Neural cell (in vitro differentiated cells): ENCODE measurements at regions not wholly inside any gene's neighbourhood (a gene's known extent, or its start where the extent isn't known, plus 50 kb on each side); places are given as distances from the start of the nearest gene placed in this dataset.
A peak's percentile ranks its signal among the peaks of the same experiment; 100 is the strongest.

Source experiments
- H2AFZ ChIP-seq: fragments of 200-600, 300-800 bp; sonication (generic), shearing (Covaris generic); 2 replicates; pipeline ENCODE4 v1.6.0; 2014; ENCODE audit warnings: low read depth, mild to moderate bottlenecking, antibody characterized with exemption, low read length, moderate library complexity
- H3F3A ChIP-seq: fragments of 200-600 bp; shearing (Covaris generic); 2 replicates; pipeline ENCODE4 v1.6.1; 2016; ENCODE audit warnings: mild to moderate bottlenecking, moderate library complexity, mixed read lengths, antibody characterized with exemption, low read length; ENCODE audit not compliant: insufficient read depth, poor library complexity, severe bottlenecking
- H3K27ac ChIP-seq: fragments of 200-600, 300-800 bp; sonication (generic), shearing (Covaris generic); 2 replicates; pipeline ENCODE4 v1.5.1; 2014; ENCODE audit warnings: mild to moderate bottlenecking, low read length, moderate library complexity
- H3K27me3 ChIP-seq: fragments of 300-800, 200-600 bp; sonication (generic), shearing (Covaris generic); 2 replicates; pipeline ENCODE4 v1.6.0; 2014; ENCODE audit warnings: mild to moderate bottlenecking, low read depth, low read length, moderate library complexity; ENCODE audit not compliant: insufficient read depth
- H3K36me3 ChIP-seq: fragments of 300-800, 200-600 bp; sonication (generic), shearing (Covaris generic); 2 replicates; pipeline ENCODE4 v1.5.1; 2014; ENCODE audit warnings: mild to moderate bottlenecking, antibody characterized with exemption, low read length, moderate library complexity; ENCODE audit not compliant: insufficient read depth
- H3K4me2 ChIP-seq: fragments of 300-800, 200-600 bp; sonication (generic), shearing (Covaris generic); 2 replicates; pipeline ENCODE4 v1.6.0; 2014; ENCODE audit warnings: mild to moderate bottlenecking, low read length
- H3K4me3 ChIP-seq: fragments of 300-800, 200-600 bp; sonication (generic), shearing (Covaris generic); 2 replicates; pipeline ENCODE4 v1.5.1; 2014; ENCODE audit warnings: mild to moderate bottlenecking, low read length, moderate library complexity
- H3K79me2 ChIP-seq: fragments of 200-600 bp; shearing (Covaris generic); replicated peaks from 2 replicates; pipeline ENCODE4 v1.6.0; 2014; ENCODE audit warnings: mild to moderate bottlenecking, low read length, moderate library complexity; ENCODE audit not compliant: insufficient read depth
- H3K9ac ChIP-seq: fragments of 300-800, 200-600 bp; sonication (generic), shearing (Covaris generic); 2 replicates; pipeline ENCODE4 v1.6.1; 2016; ENCODE audit warnings: mild to moderate bottlenecking, low read length, mixed read lengths
- H3K9me2 ChIP-seq: fragments of 200-600 bp; shearing (Covaris generic); 2 replicates; pipeline ENCODE4 v1.6.1; 2016; ENCODE audit warnings: mild to moderate bottlenecking, low read length, mixed read lengths; ENCODE audit not compliant: insufficient read depth
- H3K9me3 ChIP-seq: fragments of 200-600, 300-800 bp; sonication (generic), shearing (Covaris generic); 2 replicates; pipeline ENCODE4 v1.6.1; 2016; ENCODE audit warnings: mild to moderate bottlenecking, mixed run types, low read length, moderate library complexity, mixed read lengths
- H4K20me1 ChIP-seq: fragments of 200-600 bp; shearing (Covaris generic); 2 replicates; pipeline ENCODE4 v1.6.1; 2016; ENCODE audit warnings: mild to moderate bottlenecking, mixed run types; ENCODE audit not compliant: insufficient read depth
- CTCF ChIP-seq: fragments of 450-650 bp; IDR thresholded peaks from 2 replicates; pipeline ENCODE4 v1.5.1; 2014; ENCODE audit warnings: antibody characterized with exemption, mild to moderate bottlenecking, moderate library complexity; ENCODE audit not compliant: poor library complexity, severe bottlenecking
- EP300 ChIP-seq: fragments of 450-650 bp; conservative IDR thresholded peaks from 2 replicates; pipeline ENCODE4 v1.6.1; 2014; ENCODE audit warnings: antibody characterized with exemption, mild to moderate bottlenecking, moderate library complexity; ENCODE audit not compliant: poor library complexity, severe bottlenecking
- EZH2 ChIP-seq: fragments of 200-600, 300-800 bp; shearing (Covaris generic), sonication (generic); IDR thresholded peaks from 2 replicates; pipeline ENCODE4 v1.6.1; 2014; ENCODE audit warnings: antibody characterized with exemption, low read length, borderline replicate concordance, mild to moderate bottlenecking; ENCODE audit not compliant: insufficient read depth, poor library complexity, severe bottlenecking
- MXI1 ChIP-seq: fragments of 450-650 bp; conservative IDR thresholded peaks from 2 replicates; pipeline ENCODE4 v1.6.1; 2014; ENCODE audit warnings: antibody characterized with exemption, mild to moderate bottlenecking; ENCODE audit not compliant: poor library complexity, severe bottlenecking
- POLR2AphosphoS5 ChIP-seq: IDR thresholded peaks from 2 replicates; pipeline ENCODE4 v1.6.1; 2012
- RAD21 ChIP-seq: fragments of 450-650 bp; conservative IDR thresholded peaks from 2 replicates; pipeline ENCODE4 v1.6.1; 2014; ENCODE audit warnings: antibody characterized with exemption, mild to moderate bottlenecking, moderate library complexity
- REST ChIP-seq: IDR thresholded peaks from 2 replicates; pipeline ENCODE4 v1.6.1; 2012; ENCODE audit warnings: borderline replicate concordance
- SMC3 ChIP-seq: fragments of 450-650 bp; conservative IDR thresholded peaks from 2 replicates; pipeline ENCODE4 v1.6.1; 2014; ENCODE audit warnings: antibody characterized with exemption, mild to moderate bottlenecking, moderate library complexity; ENCODE audit not compliant: poor library complexity
- TAF1 ChIP-seq: IDR thresholded peaks from 2 replicates; pipeline ENCODE4 v1.6.1; 2012; ENCODE audit warnings: low read depth

- Histone ChIP-seq H3K4me2 (no peak overlapping the region), H3K4me3 (no peak overlapping the region)
- TF ChIP-seq CTCF (no peak), MXI1 (no peak), SMC3 (no peak), REST (no peak), TAF1 (no peak), RAD21 (no peak), POLR2AphosphoS5 (peak; percentile 58), EZH2 (no peak), EP300 (peak; percentile 47)
These were observed 178.1 kb upstream of the NRIP1 start for GRCh38 chr21:15242906-15243305.

DNA sequence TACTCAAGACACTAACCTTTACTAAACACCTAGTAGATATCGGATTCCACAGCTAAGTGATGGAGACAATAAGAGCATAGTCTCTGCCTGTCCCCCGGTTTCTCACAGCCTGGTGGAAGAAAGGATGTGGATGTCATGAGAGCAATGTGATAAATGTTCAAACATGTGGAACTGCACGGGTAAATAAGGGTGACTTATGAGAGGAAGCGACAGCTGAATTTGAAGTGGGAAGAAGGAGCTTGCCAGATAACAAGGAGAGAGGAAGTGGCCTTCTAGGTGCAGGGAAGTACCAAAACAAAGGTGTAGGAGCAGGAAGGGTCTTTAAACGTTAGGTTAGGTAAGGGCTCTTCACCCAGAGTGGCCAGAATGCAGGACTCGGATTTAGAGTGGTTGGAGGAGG lies 178.6 kb upstream of the NRIP1 start:
- Histone ChIP-seq H3K4me2 (no peak overlapping the region), H3K27me3 (no peaks in the 10 kb centered on the region), H4K20me1 (no peaks in the 10 kb centered on the region), H3K36me3 (no peaks in the 10 kb centered on the region), H3K4me3 (no peak overlapping the region), H3K9ac (no peak overlapping the region), H3K9me3 (no peaks in the 10 kb centered on the region), H3K79me2 (no peaks in the 10 kb centered on the region), H3K27ac (no peak overlapping the region), H3F3A (no peaks in the 10 kb centered on the region), H2AFZ (no peak overlapping the region), H3K9me2 (no peaks in the 10 kb centered on the region)
- TF ChIP-seq TAF1: no peak

More at GRCh38 chr21:15242906-15243305, 178.1 kb upstream of the NRIP1 start:
- H3K9me3 ChIP-seq: no peaks in the 10 kb centered on the region
- H3K9me2 ChIP-seq: no peaks in the 10 kb centered on the region
- no peaks in the 10 kb centered on the region for H4K20me1 ChIP-seq
- no peaks in the 10 kb centered on the region for H3F3A ChIP-seq
- no peaks in the 10 kb centered on the region for H3K36me3 ChIP-seq
- no peak overlapping the region for H3K9ac ChIP-seq
- no peaks in the 10 kb centered on the region for H3K79me2 ChIP-seq
- no peak overlapping the region for H2AFZ ChIP-seq
- no peaks in the 10 kb centered on the region for H3K27me3 ChIP-seq
- no peak overlapping the region for H3K27ac ChIP-seq

DNA sequence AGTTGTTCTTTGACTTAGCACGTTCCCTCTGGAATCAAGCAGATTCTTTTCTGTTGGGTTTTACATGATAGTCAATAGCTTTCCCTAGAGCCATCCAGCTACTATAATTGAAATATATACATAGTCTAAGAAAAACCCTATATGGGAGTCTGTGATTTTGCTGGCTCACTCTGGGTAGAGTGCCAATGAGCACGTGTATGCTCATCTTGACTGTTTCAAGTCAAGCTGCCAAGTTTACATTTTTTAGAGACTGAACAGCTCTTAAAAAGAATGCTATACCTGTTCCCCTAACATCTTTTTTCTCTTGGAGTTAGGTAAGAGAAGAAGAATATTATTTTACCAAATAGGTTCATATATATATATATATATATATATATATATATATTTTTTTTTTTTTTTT lies 182.8 kb upstream of the NRIP1 start:
- Histone ChIP-seq H3K27ac (no peak overlapping the region), H3K9me3 (no peaks in the 10 kb centered on the region), H3K4me3 (no peak overlapping the region), H3K36me3 (no peaks in the 10 kb centered on the region), H3K27me3 (no peaks in the 10 kb centered on the region), H2AFZ (no peak overlapping the region), H3F3A (no peaks in the 10 kb centered on the region), H3K9me2 (no peaks in the 10 kb centered on the region), H3K4me2 (no peak overlapping the region), H3K9ac (no peak overlapping the region), H3K79me2 (no peaks in the 10 kb centered on the region), H4K20me1 (no peaks in the 10 kb centered on the region)
- no peak for TF ChIP-seq REST
- TF ChIP-seq RAD21: no peak
- no peak for TF ChIP-seq TAF1
- TF ChIP-seq CTCF: no peak
- TF ChIP-seq SMC3: no peak
- TF ChIP-seq POLR2AphosphoS5: no peak
- no peak for TF ChIP-seq EP300
- TF ChIP-seq MXI1: no peak
- TF ChIP-seq EZH2: no peak
